ACC112 (cell line): ENCODE measurements at regions not wholly inside any gene's neighbourhood (a gene's known extent, or its start where the extent isn't known, plus 50 kb on each side); places are given as distances from the start of the nearest gene placed in this dataset.

Experiments
- H2AFZ ChIP-seq: fragments of 200-600 bp; sonication (generic); one replicate; pipeline ENCODE4 v1.6.0; 2017; ENCODE audit warnings: antibody characterized with exemption, low read length; ENCODE audit not compliant: unreplicated experiment
- H3K27ac ChIP-seq: fragments of 200-600 bp; sonication (generic); 2 replicates; pipeline ENCODE4 v1.5.1; 2014; ENCODE audit warnings: low read depth, mild to moderate bottlenecking, antibody characterized with exemption, low read length, moderate library complexity
- H3K27me3 ChIP-seq: fragments of 200-600 bp; sonication (generic); 2 replicates; pipeline ENCODE4 v1.6.1; 2014; ENCODE audit warnings: mild to moderate bottlenecking, antibody characterized with exemption, low read length, moderate library complexity, mixed read lengths; ENCODE audit not compliant: insufficient read depth
- H3K36me3 ChIP-seq: fragments of 200-600 bp; sonication (generic); 2 replicates; pipeline ENCODE4 v1.6.1; 2016; ENCODE audit warnings: mild to moderate bottlenecking, antibody characterized with exemption, low read length, moderate library complexity, mixed read lengths; ENCODE audit not compliant: insufficient read depth
- H3K4me1 ChIP-seq: fragments of 200-600 bp; sonication (generic); one replicate; pipeline ENCODE4 v1.6.1; 2016; ENCODE audit warnings: low read length, mixed read lengths; ENCODE audit not compliant: insufficient read depth, unreplicated experiment, control insufficient read depth
- H3K4me3 ChIP-seq: fragments of 200-600 bp; sonication (generic); 2 replicates; pipeline ENCODE4 v1.5.1; 2014; ENCODE audit warnings: mild to moderate bottlenecking, low read depth, low read length
- H3K79me2 ChIP-seq: fragments of 200-600 bp; sonication (generic); one replicate; pipeline ENCODE4 v1.6.0; 2016; ENCODE audit warnings: low read length; ENCODE audit not compliant: control insufficient read depth, unreplicated experiment, insufficient read depth

- Histone ChIP-seq H3K36me3 (no peaks in the 10 kb centered on the region), H2AFZ (no peak overlapping the region), H3K4me3 (no peak overlapping the region), H3K79me2 (no peaks in the 10 kb centered on the region), H3K27ac (no peak overlapping the region), H3K4me1 (peaks cover 22% of the 10 kb centered on the region), H3K27me3 (no peaks in the 10 kb centered on the region)
Measured at GRCh38 chr1:226816576-226816975, 53.8 kb upstream of the PSEN2 start.

- Histone ChIP-seq H3K79me2 (no peaks in the 10 kb centered on the region), H2AFZ (peak overlapping the region; percentile 17), H3K4me3 (no peak overlapping the region), H3K27me3 (no peaks in the 10 kb centered on the region), H3K27ac (peak overlapping the region; percentile 75), H3K36me3 (no peaks in the 10 kb centered on the region), H3K4me1 (peaks cover 13% of the 10 kb centered on the region)
Measured at GRCh38 chr1:226814751-226815537, 55.5 kb upstream of the PSEN2 start.

- Histone ChIP-seq H3K36me3 (no peaks in the 10 kb centered on the region), H3K27me3 (peaks cover 7% of the 10 kb centered on the region), H3K4me3 (no peak overlapping the region), H2AFZ (no peak overlapping the region), H3K79me2 (no peaks in the 10 kb centered on the region), H3K27ac (peak overlapping the region; percentile 39; the same call in 1 of the 2 replicates), H3K4me1 (peaks cover 13% of the 10 kb centered on the region)
Measured at GRCh38 chr1:226813671-226814591, 56.5 kb upstream of the PSEN2 start.

- H3K27ac ChIP-seq = no peak overlapping the region
- no peak overlapping the region for H3K4me3 ChIP-seq
- peaks cover 11% of the 10 kb centered on the region for H3K27me3 ChIP-seq
- no peaks in the 10 kb centered on the region for H3K79me2 ChIP-seq
- no peak overlapping the region for H2AFZ ChIP-seq
- H3K36me3 ChIP-seq = no peaks in the 10 kb centered on the region
- peaks cover 13% of the 10 kb centered on the region for H3K4me1 ChIP-seq
Measured at GRCh38 chr1:226810681-226811080, 59.7 kb upstream of the PSEN2 start.

- Histone ChIP-seq H3K27ac (no peak overlapping the region), H3K79me2 (no peaks in the 10 kb centered on the region), H3K36me3 (no peaks in the 10 kb centered on the region), H3K4me3 (no peak overlapping the region), H3K4me1 (peaks cover 10% of the 10 kb centered on the region), H2AFZ (no peak overlapping the region), H3K27me3 (peaks cover 11% of the 10 kb centered on the region)
Measured at GRCh38 chr1:226809785-226810571, 60.4 kb upstream of the PSEN2 start.

GRCh38 chr1:226808501-226808900 lies 61.9 kb upstream of the PSEN2 start:
- Histone ChIP-seq H3K27me3 (peaks cover 20% of the 10 kb centered on the region), H3K4me3 (no peak overlapping the region), H3K79me2 (no peaks in the 10 kb centered on the region), H3K4me1 (no peaks in the 10 kb centered on the region), H3K27ac (no peak overlapping the region), H3K36me3 (no peaks in the 10 kb centered on the region), H2AFZ (no peak overlapping the region)

GRCh38 chr1:226806988-226807387 lies 63.4 kb upstream of the PSEN2 start:
- Histone ChIP-seq H3K27me3 (peaks cover 23% of the 10 kb centered on the region), H2AFZ (no peak overlapping the region), H3K27ac (no peak overlapping the region), H3K79me2 (no peaks in the 10 kb centered on the region), H3K4me1 (no peaks in the 10 kb centered on the region), H3K4me3 (no peak overlapping the region), H3K36me3 (no peaks in the 10 kb centered on the region)

GRCh38 chr1:226804907-226805759 lies 65.3 kb upstream of the PSEN2 start:
- Histone ChIP-seq H3K36me3 (no peaks in the 10 kb centered on the region), H3K27ac (no peak overlapping the region), H2AFZ (no peak overlapping the region), H3K27me3 (peaks cover 23% of the 10 kb centered on the region), H3K4me1 (no peaks in the 10 kb centered on the region), H3K4me3 (no peak overlapping the region), H3K79me2 (no peaks in the 10 kb centered on the region)

GRCh38 chr1:226800763-226801380 lies 61.8 kb upstream of the ITPKB start:
- Histone ChIP-seq H3K79me2 (no peaks in the 10 kb centered on the region), H3K27ac (no peak overlapping the region), H3K27me3 (peaks cover 16% of the 10 kb centered on the region), H3K36me3 (no peaks in the 10 kb centered on the region), H2AFZ (no peak overlapping the region), H3K4me1 (no peaks in the 10 kb centered on the region), H3K4me3 (no peak overlapping the region)
